ENCODE measurements at regions not wholly inside any gene's neighbourhood (a gene's known extent, or its start where the extent isn't known, plus 50 kb on each side); places are given as distances from the start of the nearest gene placed in this dataset.

- no peaks in the 10 kb centered on the region for H3K9me3 ChIP-seq (ENCODE audit: insufficient read depth, low read length, severe bottlenecking)
- H3K4me3 ChIP-seq (ENCODE audit: low read depth in 1 of 2, low read length in 2 of 2) = no peak overlapping the region
- TF ChIP-seq EZH2 (IDR thresholded peaks at IDR 0.05; ENCODE audit: borderline replicate concordance, low read depth, low read length, severe bottlenecking) (no peak), CTCF (IDR thresholded peaks at IDR 0.05; ENCODE audit: borderline replicate concordance, extremely low read depth, low read length, poor library complexity, severe bottlenecking) (no peak)
- H4K20me1 ChIP-seq (ENCODE audit: insufficient read depth, low read length) = no peaks in the 10 kb centered on the region
- H3K9ac ChIP-seq (ENCODE audit: low read depth, low read length) = no peak overlapping the region
- no peak for ATAC-seq (ENCODE audit: insufficient read depth, low read depth)
- H3K4me2 ChIP-seq (ENCODE audit: insufficient read depth, low read length) = no peak overlapping the region
- no peak overlapping the region for H3K27ac ChIP-seq (ENCODE audit: low read length)
- no peaks in the 10 kb centered on the region for H3K4me1 ChIP-seq (ENCODE audit: insufficient read depth, low read length)
- no peak overlapping the region for H2AFZ ChIP-seq (ENCODE audit: low read depth, low read length)
- DNase-seq = no peak
- H3K27me3 ChIP-seq (ENCODE audit: insufficient read depth, low read length, poor library complexity) = no peaks in the 10 kb centered on the region
- H3K36me3 ChIP-seq (ENCODE audit: insufficient read depth, low read length) = no peaks in the 10 kb centered on the region
- H3K79me2 ChIP-seq (ENCODE audit: insufficient read depth, low read length) = no peaks in the 10 kb centered on the region
Measured at GRCh38 chr14:51507906-51508511, 143.7 kb upstream of the FRMD6 start.

GRCh38 chr14:51511265-51511664 is 140.4 kb upstream of the FRMD6 start:
- DNase-seq (no peak), ATAC-seq (ENCODE audit: insufficient read depth, low read depth) (no peak)
- Histone ChIP-seq H3K79me2 (ENCODE audit: insufficient read depth, low read length) (no peaks in the 10 kb centered on the region), H3K36me3 (ENCODE audit: insufficient read depth, low read length) (no peaks in the 10 kb centered on the region), H3K4me3 (ENCODE audit: low read depth in 1 of 2, low read length in 2 of 2) (no peak overlapping the region), H4K20me1 (ENCODE audit: insufficient read depth, low read length) (no peaks in the 10 kb centered on the region), H3K27me3 (ENCODE audit: insufficient read depth, low read length, poor library complexity) (no peaks in the 10 kb centered on the region), H3K9me3 (ENCODE audit: insufficient read depth, low read length, severe bottlenecking) (no peaks in the 10 kb centered on the region), H3K4me2 (ENCODE audit: insufficient read depth, low read length) (no peak overlapping the region), H3K27ac (ENCODE audit: low read length) (no peak overlapping the region), H3K9ac (ENCODE audit: low read depth, low read length) (no peak overlapping the region), H3K4me1 (ENCODE audit: insufficient read depth, low read length) (no peaks in the 10 kb centered on the region), H2AFZ (ENCODE audit: low read depth, low read length) (no peak overlapping the region)
- TF ChIP-seq EZH2 (IDR thresholded peaks at IDR 0.05; ENCODE audit: borderline replicate concordance, low read depth, low read length, severe bottlenecking) (no peak), CTCF (IDR thresholded peaks at IDR 0.05; ENCODE audit: borderline replicate concordance, extremely low read depth, low read length, poor library complexity, severe bottlenecking) (no peak)

- no peak overlapping the region for H3K4me3 ChIP-seq (ENCODE audit: low read depth in 1 of 2, low read length in 2 of 2)
- TF ChIP-seq EZH2 (IDR thresholded peaks at IDR 0.05; ENCODE audit: borderline replicate concordance, low read depth, low read length, severe bottlenecking) (no peak), CTCF (IDR thresholded peaks at IDR 0.05; ENCODE audit: borderline replicate concordance, extremely low read depth, low read length, poor library complexity, severe bottlenecking) (no peak)
- no peaks in the 10 kb centered on the region for H3K27me3 ChIP-seq (ENCODE audit: insufficient read depth, low read length, poor library complexity)
- no peak for ATAC-seq (ENCODE audit: insufficient read depth, low read depth)
- no peak overlapping the region for H3K27ac ChIP-seq (ENCODE audit: low read length)
- no peaks in the 10 kb centered on the region for H3K9me3 ChIP-seq (ENCODE audit: insufficient read depth, low read length, severe bottlenecking)
- no peak for DNase-seq
- no peaks in the 10 kb centered on the region for H3K79me2 ChIP-seq (ENCODE audit: insufficient read depth, low read length)
- no peak overlapping the region for H3K4me2 ChIP-seq (ENCODE audit: insufficient read depth, low read length)
- no peak overlapping the region for H2AFZ ChIP-seq (ENCODE audit: low read depth, low read length)
- no peaks in the 10 kb centered on the region for H4K20me1 ChIP-seq (ENCODE audit: insufficient read depth, low read length)
- no peaks in the 10 kb centered on the region for H3K36me3 ChIP-seq (ENCODE audit: insufficient read depth, low read length)
- H3K4me1 ChIP-seq (ENCODE audit: insufficient read depth, low read length) = no peaks in the 10 kb centered on the region
- no peak overlapping the region for H3K9ac ChIP-seq (ENCODE audit: low read depth, low read length)
Measured at GRCh38 chr14:51512316-51512715, 139.4 kb upstream of the FRMD6 start.
